HFFc6 (cell line): ENCODE measurements at regions not wholly inside any gene's neighbourhood (a gene's known extent, or its start where the extent isn't known, plus 50 kb on each side); places are given as distances from the start of the nearest gene placed in this dataset.
"Not testable (repeated sequence)": the region's sequence is repeated elsewhere in the genome, so short reads cannot be mapped to it uniquely, and the experiment has no call there.

Experiments
- DNase-seq: peaks from one replicate; pipeline ENCODE4 v3.0.0-alpha.2; 2018
- H3K27ac Mint-ChIP-seq: 2 replicates; pipeline ENCODE4 v1.8.0; 2020; ENCODE audit warnings: mild to moderate bottlenecking, mixed read lengths
- H3K27me3 Mint-ChIP-seq: 2 replicates; pipeline ENCODE4 v1.8.0; 2021; ENCODE audit warnings: mild to moderate bottlenecking, moderate library complexity, mixed read lengths; ENCODE audit not compliant: insufficient read depth
- H3K36me3 Mint-ChIP-seq: 2 replicates; pipeline ENCODE4 v1.8.0; 2021; ENCODE audit warnings: low read depth, mixed read lengths
- H3K4me1 Mint-ChIP-seq: 2 replicates; pipeline ENCODE4 v1.8.0; 2020; ENCODE audit warnings: low read depth, mixed read lengths
- H3K4me3 Mint-ChIP-seq: 2 replicates; pipeline ENCODE4 v1.8.0; 2020; ENCODE audit warnings: mild to moderate bottlenecking, moderate library complexity, mixed read lengths
- H3K9me3 Mint-ChIP-seq: 2 replicates; pipeline ENCODE4 v1.8.0; 2020; ENCODE audit warnings: mild to moderate bottlenecking, mixed read lengths
- CTCF ChIP-seq: fragments of 200-600 bp; sonication (generic); IDR thresholded peaks from 2 replicates; pipeline ENCODE4 v1.5.0; 2021; ENCODE audit warnings: antibody characterized with exemption, mild to moderate bottlenecking

GRCh38 chr12:114090211-114090610 is 124.1 kb upstream of the RBM19 start:
- Mint-ChIP-seq H3K27ac (no peak overlapping the region), H3K36me3 (peaks cover 7% of the 10 kb centered on the region; the same call in 1 of the 2 replicates), H3K4me3 (no peak overlapping the region), H3K4me1 (peaks cover 21% of the 10 kb centered on the region), H3K27me3 (peaks cover 4% of the 10 kb centered on the region), H3K9me3 (peaks cover 11% of the 10 kb centered on the region)
- no peak for TF ChIP-seq CTCF
- DNase-seq: no peak

- Mint-ChIP-seq H3K27me3 (peaks cover 46% of the 10 kb centered on the region), H3K27ac (no peak overlapping the region), H3K4me3 (no peak overlapping the region), H3K4me1 (peaks cover 9% of the 10 kb centered on the region; the same call in 1 of the 2 replicates), H3K9me3 (no peaks in the 10 kb centered on the region), H3K36me3 (no peaks in the 10 kb centered on the region)
- DNase-seq: no peak
- no peak for TF ChIP-seq CTCF
Measured at GRCh38 chr12:114073076-114073475, 107.0 kb upstream of the RBM19 start.

- Mint-ChIP-seq H3K27me3 (peaks cover 23% of the 10 kb centered on the region), H3K36me3 (peaks cover 2% of the 10 kb centered on the region; the same call in 1 of the 2 replicates), H3K9me3 (no peaks in the 10 kb centered on the region), H3K4me3 (no peak overlapping the region), H3K27ac (no peak overlapping the region), H3K4me1 (peaks cover 18% of the 10 kb centered on the region; the same call in 1 of the 2 replicates)
- no peak for DNase-seq
- no peak for TF ChIP-seq CTCF
Measured at GRCh38 chr12:114069507-114069906, 103.4 kb upstream of the RBM19 start.

GRCh38 chr12:114064497-114064896 is 98.4 kb upstream of the RBM19 start:
- Mint-ChIP-seq H3K4me3 (no peak overlapping the region), H3K27ac (no peak overlapping the region), H3K27me3 (peaks cover 6% of the 10 kb centered on the region; the same call in 1 of the 2 replicates), H3K4me1 (peaks cover 18% of the 10 kb centered on the region; the same call in 1 of the 2 replicates), H3K9me3 (no peaks in the 10 kb centered on the region), H3K36me3 (peaks cover 4% of the 10 kb centered on the region; the same call in 1 of the 2 replicates)
- TF ChIP-seq CTCF: no peak
- DNase-seq: no peak

GRCh38 chr12:114064034-114064433 is 97.9 kb upstream of the RBM19 start:
- not testable (repeated sequence) for H3K9me3 Mint-ChIP-seq, H3K36me3 Mint-ChIP-seq, H3K27me3 Mint-ChIP-seq, H3K4me3 Mint-ChIP-seq, H3K27ac Mint-ChIP-seq, DNase-seq
- H3K4me1 Mint-ChIP-seq: peaks cover 18% of the 10 kb centered on the region; the same call in 1 of the 2 replicates

GRCh38 chr12:114063435-114063834 is 97.3 kb upstream of the RBM19 start:
- no peak overlapping the region for H3K4me3 Mint-ChIP-seq

GRCh38 chr12:114056351-114056750 is 90.2 kb upstream of the RBM19 start:
- H3K4me1 Mint-ChIP-seq: peaks cover 32% of the 10 kb centered on the region
- not testable (repeated sequence) for H3K27me3 Mint-ChIP-seq, H3K36me3 Mint-ChIP-seq, H3K9me3 Mint-ChIP-seq
- peak overlapping the region; percentile 79 for H3K4me3 Mint-ChIP-seq
- peak overlapping the region; percentile 84 for H3K27ac Mint-ChIP-seq
- peak; percentile 78 for DNase-seq

More at GRCh38 chr12:114063435-114063834, 97.3 kb upstream of the RBM19 start:
- Mint-ChIP-seq H3K36me3 (peaks cover 4% of the 10 kb centered on the region; the same call in 1 of the 2 replicates), H3K27ac (no peak overlapping the region), H3K27me3 (peaks cover 2% of the 10 kb centered on the region; the same call in 1 of the 2 replicates), H3K9me3 (no peaks in the 10 kb centered on the region), H3K4me1 (peaks cover 13% of the 10 kb centered on the region; the same call in 1 of the 2 replicates)
- no peak for TF ChIP-seq CTCF
- no peak for DNase-seq
